Natural killer cell (primary cell): ENCODE measurements at regions not wholly inside any gene's neighbourhood (a gene's known extent, or its start where the extent isn't known, plus 50 kb on each side); places are given as distances from the start of the nearest gene placed in this dataset.

ENCODE experiments used
- ATAC-seq, 3 donors: fragments of 150-1000 bp in 2 of 3; fragments of 200-7000 bp in 1 of 3; cut with Tn5 transposase; 1 replicate in 1 of 3; 2 replicates in 2 of 3; pipeline ENCODE4 v1.10.0; 2021; ENCODE audit warnings: mild to moderate bottlenecking in 2 of 3, moderate library complexity in 2 of 3
- DNase-seq, 2 donors: peaks; one replicate each; pipeline versions ENCODE4 v3.0.0 to v3.0.0-alpha.2; 2013 to 2021; ENCODE audit warnings: mixed read lengths in 1 of 2
- H3K27ac ChIP-seq: one replicate; pipeline ENCODE4 v1.5.1; 2013; ENCODE audit warnings: mild to moderate bottlenecking, low read length
- H3K27me3 ChIP-seq: one replicate; pipeline ENCODE4 v1.6.1; 2013; ENCODE audit warnings: low read length; ENCODE audit not compliant: control insufficient read depth, insufficient read depth
- H3K36me3 ChIP-seq: one replicate; pipeline ENCODE4 v1.6.1; 2013; ENCODE audit warnings: low read length; ENCODE audit not compliant: control insufficient read depth, insufficient read depth
- H3K4me1 ChIP-seq: one replicate; pipeline ENCODE4 v1.6.1; 2013; ENCODE audit warnings: low read length; ENCODE audit not compliant: control insufficient read depth, insufficient read depth
- H3K4me3 ChIP-seq: one replicate; pipeline ENCODE4 v1.5.1; 2013; ENCODE audit warnings: low read length
- H3K9me3 ChIP-seq: one replicate; pipeline ENCODE4 v1.6.1; 2013; ENCODE audit warnings: low read length; ENCODE audit not compliant: control insufficient read depth, insufficient read depth
- H3K27ac Mint-ChIP-seq, 2 donors: one replicate each; pipeline ENCODE4 v1.8.0; 2022; ENCODE audit warnings: mild to moderate bottlenecking in 2 of 2, mixed read lengths in 2 of 2, moderate library complexity in 1 of 2
- H3K27me3 Mint-ChIP-seq, 2 donors: one replicate each; pipeline ENCODE4 v1.8.0; 2022; ENCODE audit warnings: low read depth in 2 of 2, mixed read lengths in 2 of 2
- H3K36me3 Mint-ChIP-seq: one replicate; pipeline ENCODE4 v1.8.0; 2022; ENCODE audit warnings: mixed read lengths
- H3K4me1 Mint-ChIP-seq, 2 donors: one replicate each; pipeline ENCODE4 v1.8.0; 2022; ENCODE audit warnings: mixed read lengths in 2 of 2
- H3K4me3 Mint-ChIP-seq: one replicate; pipeline ENCODE4 v1.8.0; 2022; ENCODE audit warnings: mild to moderate bottlenecking, moderate library complexity, mixed read lengths
- H3K9me3 Mint-ChIP-seq, 2 donors: one replicate each; pipeline ENCODE4 v1.8.0; 2022; ENCODE audit warnings: mixed read lengths in 2 of 2
- CTCF ChIP-seq: fragments of 200-600 bp; IDR thresholded peaks from one replicate; pipeline ENCODE4 v1.8.0; 2022; ENCODE audit warnings: antibody characterized with exemption
- WGBS: methylation state at CpG from one replicate; pipeline ENCODE4 v1.1.7; 2013; ENCODE audit warnings: missing lambda C conversion rate; ENCODE audit not compliant: insufficient coverage; 5-methylcytosine and 5-hydroxymethylcytosine counted together
- intact Hi-C: fragments of 100-400 bp; cut with micrococcal nuclease; formaldehyde crosslinking; loops from one replicate; pipeline ENCODE4 v1.14.2; 2022

GRCh38 chr2:198652461-198652860 lies 805.3 kb downstream of the SATB2 start:
- no peaks in the 10 kb centered on the region for H3K4me1 Mint-ChIP-seq
- Histone ChIP-seq H3K36me3 (no peaks in the 10 kb centered on the region), H3K27me3 (no peaks in the 10 kb centered on the region), H3K27ac (no peak overlapping the region), H3K4me1 (no peaks in the 10 kb centered on the region), H3K4me3 (no peak overlapping the region), H3K9me3 (no peaks in the 10 kb centered on the region)
- no peak for ATAC-seq
- H3K27ac Mint-ChIP-seq, result no peak overlapping the region
- H3K27me3 Mint-ChIP-seq, result no peaks in the 10 kb centered on the region
- H3K36me3 Mint-ChIP-seq, result no peaks in the 10 kb centered on the region
- H3K9me3 Mint-ChIP-seq, result peaks cover 0 to 3% of the 10 kb centered on the region in 2 donors
- no peak overlapping the region for H3K4me3 Mint-ChIP-seq
- no peak for DNase-seq
- WGBS, result no CpG with 5 or more reads among the region's 1 CpG
- TF ChIP-seq CTCF, result no peak
- intact Hi-C loops, result no loop called here

- no peaks in the 10 kb centered on the region for H3K27me3 ChIP-seq
- no peaks in the 10 kb centered on the region for H3K9me3 ChIP-seq
- 99% methylated on average over 4 of the region's 4 CpGs for WGBS
- no peak overlapping the region for H3K4me3 Mint-ChIP-seq
- no peaks in the 10 kb centered on the region for H3K4me1 Mint-ChIP-seq
- H3K36me3 ChIP-seq, result no peaks in the 10 kb centered on the region
- no peak for TF ChIP-seq CTCF
- H3K27me3 Mint-ChIP-seq, result no peaks in the 10 kb centered on the region
- H3K4me3 ChIP-seq, result no peak overlapping the region
- H3K27ac Mint-ChIP-seq, result no peak overlapping the region
- no peaks in the 10 kb centered on the region for H3K9me3 Mint-ChIP-seq
- DNase-seq (no peak), ATAC-seq (no peak)
- H3K4me1 ChIP-seq, result no peaks in the 10 kb centered on the region
- intact Hi-C loops, result no loop called here
- H3K27ac ChIP-seq, result no peak overlapping the region
- no peaks in the 10 kb centered on the region for H3K36me3 Mint-ChIP-seq
These were observed 811.9 kb downstream of the SATB2 start for GRCh38 chr2:198645816-198646215.

DNA sequence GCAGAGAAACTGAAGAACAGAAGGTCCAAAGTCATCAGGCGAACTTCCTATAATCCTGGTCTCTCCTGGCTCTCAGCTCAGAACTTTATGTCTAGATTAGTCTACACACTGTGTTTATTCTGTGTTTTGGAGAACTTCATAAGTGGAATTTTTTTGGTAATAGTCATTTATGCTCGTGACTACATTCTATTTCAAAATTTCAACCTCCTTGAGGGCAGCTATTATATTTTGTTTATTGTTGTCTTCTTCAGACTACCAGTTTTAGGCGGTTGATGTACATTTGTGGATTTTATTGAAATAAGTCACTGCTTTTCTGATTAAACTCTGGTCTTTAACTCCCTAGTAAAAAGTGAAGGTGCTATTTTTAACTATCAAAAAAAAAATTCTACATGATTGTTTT lies 816.6 kb downstream of the SATB2 start:
- Mint-ChIP-seq H3K4me1 (no peaks in the 10 kb centered on the region), H3K9me3 (peaks cover 0 to 2% of the 10 kb centered on the region in 2 donors), H3K27me3 (no peaks in the 10 kb centered on the region), H3K4me3 (no peak overlapping the region), H3K27ac (no peak overlapping the region), H3K36me3 (no peaks in the 10 kb centered on the region)
- H3K27ac ChIP-seq, result no peak overlapping the region
- DNase-seq, result no peak
- intact Hi-C loops, result no loop called here
- 38% methylated on average over 1 of the region's 3 CpGs for WGBS
- no peak for ATAC-seq
- no peaks in the 10 kb centered on the region for H3K9me3 ChIP-seq
- H3K4me1 ChIP-seq, result no peaks in the 10 kb centered on the region
- H3K36me3 ChIP-seq, result no peaks in the 10 kb centered on the region
- no peak for TF ChIP-seq CTCF
- no peaks in the 10 kb centered on the region for H3K27me3 ChIP-seq
- H3K4me3 ChIP-seq, result no peak overlapping the region

- Histone ChIP-seq H3K4me1 (no peaks in the 10 kb centered on the region), H3K9me3 (no peaks in the 10 kb centered on the region), H3K4me3 (no peak overlapping the region), H3K27me3 (no peaks in the 10 kb centered on the region), H3K27ac (no peak overlapping the region), H3K36me3 (no peaks in the 10 kb centered on the region)
- Mint-ChIP-seq H3K27ac (no peak overlapping the region), H3K36me3 (no peaks in the 10 kb centered on the region), H3K4me1 (no peaks in the 10 kb centered on the region), H3K27me3 (no peaks in the 10 kb centered on the region), H3K9me3 (peaks cover 0 to 2% of the 10 kb centered on the region in 2 donors), H3K4me3 (no peak overlapping the region)
- intact Hi-C loops, result no loop called here
- TF ChIP-seq CTCF, result no peak
- ATAC-seq (no peak), DNase-seq (no peak)
- 72% methylated on average over 2 of the region's 2 CpGs for WGBS
These were observed 817.3 kb downstream of the SATB2 start for GRCh38 chr2:198640463-198640862.
